HL-60 (cell line): ENCODE measurements at regions not wholly inside any gene's neighbourhood (a gene's known extent, or its start where the extent isn't known, plus 50 kb on each side); places are given as distances from the start of the nearest gene placed in this dataset.

ENCODE experiments used
- DNase-seq, 2 experiments: peaks; one replicate each; pipeline ENCODE4 v3.0.0-alpha.2; 2010 to 2020; ENCODE audit warnings: low read depth in 1 of 2, low spot score in 1 of 2
- H3K27ac ChIP-seq: fragments of 250-450 bp; sonication (Bioruptor Pico); replicated peaks from 2 replicates; pipeline ENCODE4 v1.5.1; 2020; ENCODE audit warnings: mild to moderate bottlenecking, moderate library complexity
- H3K27me3 ChIP-seq: fragments of 250-450 bp; sonication (Bioruptor Pico); 2 replicates; pipeline ENCODE4 v1.5.1; 2021; ENCODE audit warnings: mild to moderate bottlenecking, moderate library complexity; ENCODE audit not compliant: insufficient read depth, poor library complexity, severe bottlenecking
- H3K4me3 ChIP-seq: replicated peaks from 2 replicates; pipeline ENCODE4 v1.5.1; 2011; ENCODE audit warnings: mild to moderate bottlenecking, control low read depth, low read length; ENCODE audit not compliant: insufficient read depth
- GABPA ChIP-seq: IDR thresholded peaks from 2 replicates; pipeline ENCODE4 v1.6.1; 2012; ENCODE audit warnings: low read depth
- POLR2AphosphoS5 ChIP-seq: IDR thresholded peaks from 2 replicates; pipeline ENCODE4 v1.6.1; 2012; ENCODE audit warnings: low read depth
- REST ChIP-seq: IDR thresholded peaks from 2 replicates; pipeline ENCODE4 v1.6.1; 2012; ENCODE audit warnings: low read depth; ENCODE audit not compliant: insufficient replicate concordance
- SPI1 ChIP-seq: IDR thresholded peaks from 2 replicates; pipeline ENCODE4 v1.6.1; 2012; ENCODE audit warnings: low read depth, mild to moderate bottlenecking, borderline replicate concordance
- TF ChIP-seq, protein P1 (sequence below): IDR thresholded peaks from one replicate; pipeline ENCODE4 v1.5.1; 2011; ENCODE audit warnings: low read length, control low read depth, inconsistent platforms; ENCODE audit not compliant: insufficient read depth

GRCh38 chr6:170006900-170007467, 255.6 kb downstream of the ERMARD start:
- TF ChIP-seq GABPA (no peak), REST (no peak), SPI1 (no peak), POLR2AphosphoS5 (no peak)
- TF ChIP-seq, protein P1, sequence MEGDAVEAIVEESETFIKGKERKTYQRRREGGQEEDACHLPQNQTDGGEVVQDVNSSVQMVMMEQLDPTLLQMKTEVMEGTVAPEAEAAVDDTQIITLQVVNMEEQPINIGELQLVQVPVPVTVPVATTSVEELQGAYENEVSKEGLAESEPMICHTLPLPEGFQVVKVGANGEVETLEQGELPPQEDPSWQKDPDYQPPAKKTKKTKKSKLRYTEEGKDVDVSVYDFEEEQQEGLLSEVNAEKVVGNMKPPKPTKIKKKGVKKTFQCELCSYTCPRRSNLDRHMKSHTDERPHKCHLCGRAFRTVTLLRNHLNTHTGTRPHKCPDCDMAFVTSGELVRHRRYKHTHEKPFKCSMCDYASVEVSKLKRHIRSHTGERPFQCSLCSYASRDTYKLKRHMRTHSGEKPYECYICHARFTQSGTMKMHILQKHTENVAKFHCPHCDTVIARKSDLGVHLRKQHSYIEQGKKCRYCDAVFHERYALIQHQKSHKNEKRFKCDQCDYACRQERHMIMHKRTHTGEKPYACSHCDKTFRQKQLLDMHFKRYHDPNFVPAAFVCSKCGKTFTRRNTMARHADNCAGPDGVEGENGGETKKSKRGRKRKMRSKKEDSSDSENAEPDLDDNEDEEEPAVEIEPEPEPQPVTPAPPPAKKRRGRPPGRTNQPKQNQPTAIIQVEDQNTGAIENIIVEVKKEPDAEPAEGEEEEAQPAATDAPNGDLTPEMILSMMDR = no peak
- no peaks in the 10 kb centered on the region for H3K27me3 ChIP-seq
- H3K4me3 ChIP-seq = no peak overlapping the region
- H3K27ac ChIP-seq = no peak overlapping the region
- DNase-seq = no peak

DNA sequence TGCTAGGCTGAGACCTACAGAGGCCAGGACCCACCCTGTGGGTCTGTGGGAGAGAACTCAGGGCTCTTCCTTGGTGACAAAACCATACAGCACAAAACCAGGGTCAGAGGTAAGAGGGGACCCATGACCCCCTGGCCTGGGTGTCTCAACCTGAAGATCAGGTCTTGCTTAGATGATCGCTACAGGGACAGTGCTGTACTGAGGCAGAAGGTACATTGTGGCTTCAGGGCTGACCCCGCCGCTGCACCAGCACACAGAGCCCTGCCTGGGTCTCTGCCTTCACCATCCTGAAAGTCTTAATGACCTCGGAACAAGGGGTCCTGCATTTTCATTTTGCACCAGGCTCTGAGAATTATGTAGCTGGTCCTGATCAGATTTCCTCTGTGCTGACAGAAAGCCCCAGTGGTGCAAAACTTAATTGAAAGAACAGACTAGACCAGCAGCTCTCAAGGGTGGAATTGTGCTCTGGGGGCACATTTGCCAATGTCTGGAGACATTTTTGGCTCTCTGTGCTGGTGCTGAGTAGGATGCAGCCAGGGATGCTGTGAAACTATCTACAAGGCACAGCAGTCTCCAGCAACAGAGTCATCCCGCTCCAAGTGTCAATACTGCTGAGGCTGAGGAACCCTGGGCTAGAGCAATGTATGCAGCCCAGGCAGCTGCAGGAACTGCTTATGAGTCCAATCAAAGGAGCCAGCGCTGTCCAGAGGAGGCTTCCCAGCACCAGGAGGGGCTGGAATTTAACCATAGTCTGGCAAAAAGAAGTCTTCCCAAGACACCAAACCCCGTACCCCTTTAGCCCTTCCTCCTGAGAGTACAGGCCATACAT, 254.9 kb downstream of the ERMARD start:
- H3K27me3 ChIP-seq = no peaks in the 10 kb centered on the region
- no peak overlapping the region for H3K27ac ChIP-seq
- H3K4me3 ChIP-seq = no peak overlapping the region
- TF ChIP-seq, protein P1 = no peak
- DNase-seq = no peak

DNA sequence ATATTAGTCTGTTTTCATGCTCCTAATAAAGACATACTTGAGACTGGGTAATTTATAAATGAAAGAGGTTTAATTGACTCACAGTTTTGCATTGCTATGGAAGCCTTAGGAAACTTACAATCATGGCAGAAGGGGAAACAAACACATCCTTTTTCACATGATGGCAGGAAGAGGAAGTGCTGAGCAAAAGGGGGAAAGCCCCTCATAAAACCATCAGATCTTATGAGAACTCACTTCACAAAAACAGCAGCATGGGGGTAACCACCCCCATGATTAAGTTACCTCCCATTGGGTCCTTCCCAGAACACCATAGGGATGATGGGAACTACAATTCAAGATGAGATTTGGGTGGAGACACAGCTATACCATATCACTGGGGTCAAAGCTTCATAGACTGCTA, 254.2 kb downstream of the ERMARD start:
- Histone ChIP-seq H3K4me3 (no peak overlapping the region), H3K27ac (no peak overlapping the region), H3K27me3 (no peaks in the 10 kb centered on the region)
- TF ChIP-seq REST = no peak
- no peak for TF ChIP-seq GABPA
- TF ChIP-seq, protein P1 = no peak
- peak; percentile 30; the same call in 1 of the 2 replicates for TF ChIP-seq SPI1
- no peak for TF ChIP-seq POLR2AphosphoS5
- no peak for DNase-seq
